Ovary (tissue), 3 donors: ENCODE measurements at regions not wholly inside any gene's neighbourhood (a gene's known extent, or its start where the extent isn't known, plus 50 kb on each side); places are given as distances from the start of the nearest gene placed in this dataset.

Source experiments
- EP300 ChIP-seq: sonication (generic); formaldehyde crosslinking; IDR thresholded peaks from one replicate; pipeline ENCODE4 v1.6.1; 2017; ENCODE audit warnings: antibody characterized with exemption
- POLR2A ChIP-seq: fragments of 450-650 bp; IDR thresholded peaks from one replicate; pipeline ENCODE4 v1.6.1; 2017; ENCODE audit warnings: antibody characterized with exemption, mild to moderate bottlenecking, moderate library complexity
- TF ChIP-seq, protein P1 (sequence below), 3 donors: fragments of 450-650 bp in 2 of 3; fragments of 200-600 bp in 1 of 3; IDR thresholded peaks; one replicate each; pipeline versions ENCODE4 v1.5.1 to v1.8.0; 2016 to 2022; ENCODE audit warnings: antibody characterized with exemption in 3 of 3, mild to moderate bottlenecking in 1 of 3
- donor health status: DM: no; HTN: no; CAD: no.

- TF ChIP-seq POLR2A (no peak), EP300 (no peak)
- TF ChIP-seq, protein P1, sequence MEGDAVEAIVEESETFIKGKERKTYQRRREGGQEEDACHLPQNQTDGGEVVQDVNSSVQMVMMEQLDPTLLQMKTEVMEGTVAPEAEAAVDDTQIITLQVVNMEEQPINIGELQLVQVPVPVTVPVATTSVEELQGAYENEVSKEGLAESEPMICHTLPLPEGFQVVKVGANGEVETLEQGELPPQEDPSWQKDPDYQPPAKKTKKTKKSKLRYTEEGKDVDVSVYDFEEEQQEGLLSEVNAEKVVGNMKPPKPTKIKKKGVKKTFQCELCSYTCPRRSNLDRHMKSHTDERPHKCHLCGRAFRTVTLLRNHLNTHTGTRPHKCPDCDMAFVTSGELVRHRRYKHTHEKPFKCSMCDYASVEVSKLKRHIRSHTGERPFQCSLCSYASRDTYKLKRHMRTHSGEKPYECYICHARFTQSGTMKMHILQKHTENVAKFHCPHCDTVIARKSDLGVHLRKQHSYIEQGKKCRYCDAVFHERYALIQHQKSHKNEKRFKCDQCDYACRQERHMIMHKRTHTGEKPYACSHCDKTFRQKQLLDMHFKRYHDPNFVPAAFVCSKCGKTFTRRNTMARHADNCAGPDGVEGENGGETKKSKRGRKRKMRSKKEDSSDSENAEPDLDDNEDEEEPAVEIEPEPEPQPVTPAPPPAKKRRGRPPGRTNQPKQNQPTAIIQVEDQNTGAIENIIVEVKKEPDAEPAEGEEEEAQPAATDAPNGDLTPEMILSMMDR (IDR thresholded peaks at IDR 0.05): no peak
These were observed 108.4 kb downstream of the SHANK2 start for GRCh38 chr11:71144010-71144409.
